ENCODE measurements at regions not wholly inside any gene's neighbourhood (a gene's known extent, or its start where the extent isn't known, plus 50 kb on each side); places are given as distances from the start of the nearest gene placed in this dataset.

DNA sequence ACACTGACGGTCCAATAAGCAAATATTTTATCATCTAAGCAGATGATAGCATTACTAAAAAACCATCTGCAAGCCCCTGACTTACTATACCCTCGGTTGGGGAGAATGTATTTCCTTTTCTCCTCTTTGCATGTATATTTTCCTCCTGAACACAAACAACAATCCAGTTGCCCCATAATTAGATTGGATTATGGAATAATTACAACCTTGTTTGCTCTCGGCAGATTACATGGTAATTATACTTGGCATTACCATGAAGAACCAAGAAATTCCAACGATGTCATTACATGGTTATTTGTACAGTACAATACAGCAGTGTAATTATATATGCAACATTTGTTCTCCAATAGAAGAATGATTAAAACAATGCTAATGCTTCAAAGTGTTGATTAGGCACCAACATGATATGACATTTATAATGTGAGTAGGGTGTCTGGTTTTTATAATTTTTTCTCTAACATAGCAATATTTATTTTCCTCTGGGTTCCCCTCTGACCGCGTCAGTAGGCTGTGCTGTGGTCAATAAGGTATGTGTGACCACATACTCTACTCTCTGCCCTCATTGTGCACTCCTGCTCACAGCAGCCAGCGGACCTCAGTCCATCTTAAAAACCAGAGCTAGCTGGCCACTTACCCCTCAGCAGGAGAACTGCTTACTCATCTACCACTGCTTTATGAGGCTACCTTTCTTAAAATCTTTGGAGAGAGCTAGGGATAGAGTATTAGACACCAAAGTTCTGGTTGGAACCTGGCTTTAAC lies 176.1 kb downstream of the INSIG2 start:
- DNase-seq = no peak

GRCh38 chr2:118257696-118258095 lies 169.4 kb downstream of the INSIG2 start:
- DNase-seq = no peak

DNA sequence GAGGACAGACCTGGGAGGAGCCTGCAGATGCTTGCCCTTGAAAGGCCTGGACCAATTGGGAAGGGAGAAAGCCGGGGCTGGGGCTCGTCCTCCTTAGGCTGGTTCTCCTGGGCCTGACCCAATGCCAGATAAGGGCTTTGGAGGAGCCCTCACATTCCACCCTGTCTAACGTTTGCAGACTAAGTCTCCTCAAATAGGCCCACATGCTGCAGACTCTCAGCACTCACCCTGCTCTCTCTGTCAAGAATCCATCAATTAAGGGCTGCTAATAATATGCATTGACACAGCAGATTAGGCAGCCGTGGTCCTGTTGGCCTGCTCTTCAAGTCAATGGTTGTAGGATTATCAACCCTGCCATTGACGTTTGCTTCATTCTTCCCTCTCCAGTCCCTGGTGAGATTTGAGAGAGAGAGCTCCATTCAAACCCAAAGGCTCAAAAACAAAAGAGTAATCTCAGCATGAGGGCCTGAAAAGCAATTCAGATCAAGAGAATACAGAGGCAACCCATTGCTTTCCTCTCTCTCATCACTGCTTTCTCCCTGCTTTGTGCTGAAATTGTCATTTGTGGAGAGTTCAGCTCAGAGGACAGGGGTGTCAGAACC lies 167.6 kb downstream of the INSIG2 start:
- no peak for DNase-seq

- no peak for DNase-seq
Observed at GRCh38 chr2:118255301-118255700, 167.0 kb downstream of the INSIG2 start.

DNA sequence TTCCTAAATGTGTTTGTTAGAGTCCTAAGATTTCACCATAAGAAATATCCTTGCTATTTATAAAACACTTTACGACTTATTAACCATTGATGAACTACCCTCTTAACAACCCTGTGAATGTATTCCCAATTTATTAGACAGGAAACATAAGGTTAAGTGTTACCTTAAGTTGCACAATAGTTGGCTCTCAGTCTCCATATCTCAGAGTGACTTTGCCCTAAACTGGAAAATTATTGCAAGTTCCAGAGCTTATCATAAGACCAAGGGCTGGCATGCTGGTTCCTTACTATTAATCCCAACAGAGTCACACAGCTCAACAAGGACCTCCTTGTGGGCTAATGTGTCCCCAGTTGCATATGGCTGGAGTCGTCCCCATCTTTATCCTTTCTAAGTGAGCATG lies 165.8 kb downstream of the INSIG2 start:
- DNase-seq = no peak

GRCh38 chr2:118251427-118251826 lies 163.2 kb downstream of the INSIG2 start:
- DNase-seq = no peak

- DNase-seq = no peak
Observed at GRCh38 chr2:118250463-118250862, 162.2 kb downstream of the INSIG2 start.

- DNase-seq = peak; percentile 15 to 50 (median 39)
Observed at GRCh38 chr2:118250001-118250400, 161.7 kb downstream of the INSIG2 start.

DNA sequence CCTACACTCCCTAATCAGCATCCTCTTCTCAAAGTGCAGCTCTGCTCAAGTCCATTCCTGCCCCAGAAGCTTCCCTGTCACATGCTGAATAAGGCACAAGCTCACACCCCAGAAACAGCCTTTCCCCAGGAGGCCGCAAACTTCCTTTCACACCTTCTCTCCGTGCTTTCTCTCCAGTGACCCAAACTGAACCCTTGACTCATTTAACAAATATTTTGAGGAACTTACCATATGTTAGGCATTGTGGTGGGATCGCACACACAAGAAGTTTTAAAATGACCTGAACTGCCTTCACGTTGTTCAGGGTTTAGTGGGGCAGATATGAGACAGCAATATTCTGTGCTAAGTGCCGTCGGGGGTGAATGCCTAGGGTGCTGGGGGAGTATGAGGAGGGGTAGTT lies 161.3 kb downstream of the INSIG2 start:
- DNase-seq = no peak

GRCh38 chr2:118246726-118247125 lies 158.5 kb downstream of the INSIG2 start:
- no peak for DNase-seq

GRCh38 chr2:118246079-118246478 lies 157.8 kb downstream of the INSIG2 start:
- DNase-seq = no peak

- DNase-seq = no peak
Observed at GRCh38 chr2:118244686-118245085, 156.4 kb downstream of the INSIG2 start.

DNA sequence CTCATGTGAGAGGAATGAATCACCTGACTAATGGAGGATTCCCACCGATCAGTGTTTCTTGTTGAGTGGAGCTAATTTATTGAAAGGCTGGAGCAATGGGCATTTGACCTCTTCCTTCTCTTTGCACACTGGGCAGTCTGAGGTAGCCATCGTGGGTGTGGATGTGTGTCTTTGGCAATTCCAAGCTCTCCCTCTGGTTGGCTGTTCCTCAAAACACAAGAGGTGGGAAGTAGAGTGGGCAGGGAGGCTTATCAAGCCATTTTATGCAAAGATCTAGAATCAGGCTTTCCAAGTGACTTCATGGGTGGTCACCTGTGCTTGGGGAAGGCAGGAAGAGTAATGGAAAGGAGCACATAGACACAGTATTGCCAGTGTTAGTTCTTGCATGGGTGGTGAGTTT lies 154.8 kb downstream of the INSIG2 start:
- DNase-seq = peak; percentile 45 to 55 (median 51)

DNA sequence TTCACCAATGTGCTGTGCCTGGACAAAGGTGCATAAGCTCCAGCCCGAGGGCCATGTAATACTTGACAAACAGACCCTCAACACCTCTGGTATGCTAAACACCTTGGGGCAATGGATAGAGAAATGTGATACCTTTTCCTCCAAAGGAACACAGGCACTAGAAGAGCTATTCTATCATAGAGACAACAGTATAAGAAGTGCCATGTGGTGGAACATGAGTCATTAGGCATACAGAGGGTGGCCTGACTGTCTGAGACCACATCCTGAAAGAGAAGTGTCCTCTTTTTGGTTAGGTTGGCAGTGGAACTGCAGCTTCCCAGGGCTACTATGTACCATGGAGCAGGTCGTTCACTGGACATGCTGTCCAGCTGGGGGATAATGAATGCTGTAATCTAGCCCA lies 153.9 kb downstream of the INSIG2 start:
- no peak for DNase-seq

GRCh38 chr2:118241128-118241527 lies 152.9 kb downstream of the INSIG2 start:
- no peak for DNase-seq

DNA sequence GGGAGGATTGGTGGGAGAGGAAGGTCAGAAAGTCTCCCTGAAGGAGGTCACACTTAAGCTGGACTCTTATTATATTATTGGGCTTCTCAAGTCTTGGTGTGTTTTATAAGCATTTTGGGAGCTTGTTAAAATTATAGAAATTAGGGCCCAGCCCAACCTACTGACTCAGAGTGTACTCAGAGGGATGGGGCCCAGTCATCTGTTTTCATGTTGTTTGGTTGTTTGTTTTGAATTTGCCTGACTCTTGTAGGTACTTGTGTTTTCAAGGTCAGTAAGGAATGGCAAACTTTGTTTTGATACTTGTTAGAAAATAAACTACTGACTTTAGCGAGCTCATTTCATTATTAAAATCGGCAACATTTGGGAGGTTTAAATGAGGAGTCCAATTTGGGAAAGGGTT lies 152.0 kb downstream of the INSIG2 start:
- no peak for DNase-seq

DNA sequence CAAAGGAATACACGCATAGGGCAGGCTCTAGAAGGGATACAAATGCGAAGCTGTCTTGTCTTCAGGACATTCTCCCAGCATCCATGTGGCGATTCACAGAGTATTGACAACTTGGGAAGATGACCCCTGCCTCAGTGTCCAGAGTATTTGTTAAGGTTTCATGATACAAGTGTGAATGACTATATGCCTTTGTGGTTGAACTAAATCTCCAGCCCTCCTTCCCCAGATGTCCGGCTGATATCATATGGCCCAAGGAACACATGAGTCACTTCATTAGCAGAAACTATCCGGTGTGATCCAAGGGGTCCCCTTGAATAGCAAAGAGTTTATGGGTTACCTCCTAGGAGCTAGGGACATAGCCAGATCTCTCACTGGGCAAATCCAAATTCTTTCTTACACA lies 151.0 kb downstream of the INSIG2 start:
- DNase-seq = no peak

DNA sequence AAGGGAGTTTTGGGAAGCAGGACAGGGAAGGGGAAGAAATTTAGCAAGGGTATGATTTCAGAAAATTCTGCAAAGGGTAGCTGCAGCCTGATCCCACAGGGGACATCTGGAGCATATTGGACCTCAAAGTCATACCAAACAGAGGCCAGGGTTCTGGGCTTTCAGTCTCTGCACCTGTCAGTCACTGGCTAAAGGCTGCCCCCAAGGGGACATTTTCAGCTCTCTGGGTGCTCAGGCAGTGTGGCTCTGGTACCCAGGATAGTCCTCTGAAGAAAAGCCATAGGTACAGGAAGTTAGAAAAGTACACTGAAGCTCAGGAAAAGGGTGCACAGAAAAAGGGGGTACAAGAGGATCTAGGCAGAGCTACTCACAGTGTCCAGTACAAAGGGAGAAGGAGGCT lies 149.2 kb downstream of the INSIG2 start:
- no peak for DNase-seq

GRCh38 chr2:118232796-118233195 lies 144.5 kb downstream of the INSIG2 start:
- DNase-seq = no peak

- no peak for DNase-seq
Observed at GRCh38 chr2:118232391-118232790, 144.1 kb downstream of the INSIG2 start.

DNA sequence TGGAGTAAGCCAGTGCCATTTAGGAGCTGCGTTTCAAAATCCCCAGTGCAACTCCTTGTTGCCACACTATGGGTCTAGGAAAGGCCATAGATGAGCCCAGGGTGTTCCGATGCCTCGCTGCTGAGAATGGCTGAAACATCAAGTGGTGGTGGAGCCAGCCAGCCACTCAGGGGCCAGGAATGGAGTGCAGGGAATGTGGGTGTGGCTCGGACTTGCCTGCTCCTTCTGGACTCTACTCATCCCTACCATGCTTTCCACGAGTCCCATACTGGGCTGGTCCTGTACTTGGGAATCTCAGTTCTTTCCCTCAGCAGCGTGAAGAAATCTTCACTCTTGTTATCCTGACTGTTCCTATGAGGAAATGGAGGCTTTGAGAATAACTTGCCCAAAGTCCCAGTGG lies 143.5 kb downstream of the INSIG2 start:
- DNase-seq = no peak

DNA sequence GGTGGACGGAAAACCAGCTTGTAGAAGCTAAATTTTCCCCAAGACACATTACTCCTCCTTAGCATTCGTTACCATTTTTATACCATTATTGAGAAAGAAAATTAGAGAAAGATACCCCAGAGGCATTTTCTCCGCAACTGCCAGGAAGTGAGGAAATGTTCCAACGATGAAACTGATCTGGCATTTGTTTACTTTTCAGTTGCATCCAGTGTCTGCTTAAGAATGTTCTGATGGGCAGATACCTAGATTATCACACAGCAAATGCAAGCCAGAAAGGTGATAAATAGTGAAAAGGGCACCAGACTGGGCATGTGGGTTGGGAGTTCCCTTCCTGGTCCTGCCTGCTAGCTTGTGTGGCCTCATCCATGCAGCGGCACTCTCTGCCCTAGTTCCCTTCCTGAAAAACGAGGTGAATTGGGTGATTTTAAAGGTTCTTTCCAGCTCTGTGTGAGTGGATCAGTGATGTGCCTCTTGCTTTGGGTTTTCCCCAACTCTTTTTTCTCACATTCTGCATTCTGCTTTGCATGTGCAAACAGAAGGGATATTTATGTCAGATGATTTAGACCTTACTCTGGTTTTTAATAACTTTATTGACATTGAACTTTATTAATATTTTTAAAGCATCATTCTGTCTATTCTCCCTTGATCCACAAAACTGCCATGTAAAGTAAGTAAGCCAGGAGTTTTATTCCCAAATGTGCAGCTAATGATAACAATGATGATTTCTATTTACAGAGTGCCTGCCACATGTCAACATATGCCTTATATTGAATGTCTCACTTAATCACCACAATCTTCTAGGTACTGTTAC lies 139.6 kb downstream of the INSIG2 start:
- peak; percentile 36 to 68 (median 52) for DNase-seq

DNA sequence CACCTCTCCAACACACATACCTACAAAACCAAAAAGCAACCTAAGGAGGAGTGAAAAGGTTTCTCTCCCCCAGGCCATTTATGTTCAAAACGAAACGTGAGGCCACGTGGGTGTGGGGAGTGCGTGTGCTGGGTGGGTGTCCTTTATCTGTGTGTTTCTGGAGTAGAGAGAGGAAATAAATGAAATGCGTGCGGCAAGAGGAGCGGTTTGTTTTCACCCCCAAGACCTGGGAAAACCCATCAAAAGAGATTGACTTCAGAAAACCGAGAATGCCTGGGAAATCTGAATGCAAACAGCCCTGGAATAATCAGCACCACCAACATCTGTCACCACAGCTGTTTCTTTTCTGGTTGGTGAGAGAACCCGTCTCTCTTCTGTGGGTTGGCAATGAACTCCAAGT lies 137.4 kb downstream of the INSIG2 start:
- no peak for DNase-seq

DNA sequence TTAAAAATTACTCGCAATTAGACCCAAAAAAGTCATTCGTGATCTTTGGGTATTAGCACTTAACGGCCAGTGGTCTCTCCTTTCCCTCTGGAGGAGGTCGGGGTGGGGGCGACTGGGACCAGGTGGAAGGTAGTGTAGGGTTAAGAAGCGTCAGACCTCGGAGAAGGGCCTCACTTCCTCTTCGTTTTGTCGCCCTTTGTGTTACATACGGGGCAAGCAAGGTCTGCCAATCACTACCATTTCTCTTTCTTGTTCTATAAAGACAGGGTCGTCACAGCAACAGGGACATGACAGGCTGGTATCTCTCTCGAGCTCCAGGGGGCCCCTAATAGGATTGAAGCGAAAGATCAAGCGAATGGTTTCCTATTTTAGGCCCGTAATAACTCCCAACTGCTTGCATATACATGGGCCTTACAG lies 136.6 kb downstream of the INSIG2 start:
- no peak for DNase-seq

Data from suppressor macrophage treated with lipopolysaccharide for 1 hour (primary cell).